HepG2 (cell line): ENCODE measurements at regions not wholly inside any gene's neighbourhood (a gene's known extent, or its start where the extent isn't known, plus 50 kb on each side); places are given as distances from the start of the nearest gene placed in this dataset.

Experiments used
- ATAC-seq: fragments of 200-7000 bp; cut with Tn5 transposase; 3 replicates; pipeline ENCODE4 v1.9.1; 2020; ENCODE audit warnings: mild to moderate bottlenecking, moderate library complexity
- BruUV-seq: library from RNA; stranded (reverse); fragments of 400-500 nt; replicated peaks from 2 replicates; lab custom pipeline; 2021; lab: Mats Ljungman, UMichigan
- CTCF ChIA-PET: fragments of 300-600 bp; formaldehyde crosslinking; extraction: SDS; loops from one replicate; lab custom pipeline; 2021; ENCODE audit warnings: low total read pairs, inconsistent platforms, low intra/inter-chr PET ratio; lab: Yijun Ruan, JAX
- POLR2A ChIA-PET: fragments of 350-600 bp; sonication (Branson Sonifier 250); formaldehyde crosslinking; loops from one replicate; lab custom pipeline; 2020; ENCODE audit warnings: antibody characterized with exemption, inconsistent platforms; lab: Yijun Ruan, JAX
- DNase-seq: peaks from one replicate; pipeline ENCODE4 v3.0.0-alpha.2; 2015; ENCODE audit warnings: low spot score
- FAIRE-seq: peaks from 3 replicates; lab custom pipeline; 2011; peaks lifted over from hg19 to GRCh38; lab: Jason Lieb, UNC
- H2AFZ ChIP-seq: one replicate; pipeline ENCODE4 v1.6.1; 2011; ENCODE audit warnings: low read length, inconsistent platforms
- H3K27ac ChIP-seq: fragments of 300-600 bp; 3 replicates; pipeline ENCODE4 v1.8.0; 2011; ENCODE audit warnings: mixed run types, mild to moderate bottlenecking, mixed read lengths, low read length, inconsistent platforms; ENCODE audit not compliant: insufficient read depth; ENCODE audit errors: extremely low read length
- H3K27me3 ChIP-seq, 2 experiments: fragments of 200-600 bp in 1 of 2; 2 replicates in 1 of 2; 3 replicates in 1 of 2; pipeline versions ENCODE4 v1.6.0 to v1.8.0; 2011; ENCODE audit warnings: low read length in 2 of 2, mild to moderate bottlenecking in 2 of 2, moderate library complexity in 2 of 2, inconsistent platforms in 1 of 2; ENCODE audit not compliant: insufficient read depth in 2 of 2, control insufficient read depth in 1 of 2
- H3K36me3 ChIP-seq, 2 experiments: fragments of 200-600 bp in 1 of 2; replicated peaks in 1 of 2; 2 replicates in 1 of 2; 3 replicates in 1 of 2; pipeline versions ENCODE4 v1.5.1 to v1.8.0; 2011; ENCODE audit warnings: low read length in 2 of 2, inconsistent platforms in 1 of 2; ENCODE audit not compliant: insufficient read depth in 2 of 2, control insufficient read depth in 1 of 2
- H3K4me1 ChIP-seq: 2 replicates; pipeline ENCODE4 v1.5.1; 2012; ENCODE audit warnings: low read length, inconsistent platforms; ENCODE audit not compliant: insufficient read depth
- H3K4me2 ChIP-seq: 2 replicates; pipeline ENCODE4 v1.6.0; 2011; ENCODE audit warnings: low read depth, low read length, inconsistent platforms
- H3K4me3 ChIP-seq, 3 experiments: fragments of 200-600 bp in 1 of 3; sonication (generic), shearing (Covaris generic) in 1 of 3; replicated peaks in 1 of 3; 2 replicates each; pipeline ENCODE4 v1.5.1; 2011 to 2016; ENCODE audit warnings: low read length in 3 of 3, inconsistent platforms in 2 of 3, low read depth in 2 of 3, mild to moderate bottlenecking in 2 of 3, control low read depth in 1 of 3, mixed read lengths in 1 of 3; ENCODE audit not compliant: insufficient read depth in 1 of 3
- H3K79me2 ChIP-seq: one replicate; pipeline ENCODE4 v1.6.1; 2011; ENCODE audit warnings: low read length, inconsistent platforms; ENCODE audit not compliant: insufficient read depth
- H3K9ac ChIP-seq: 2 replicates; pipeline ENCODE4 v1.6.0; 2011; ENCODE audit warnings: mild to moderate bottlenecking, low read depth, low read length, inconsistent platforms; ENCODE audit not compliant: insufficient read depth
- H3K9me3 ChIP-seq: 2 replicates; pipeline ENCODE4 v1.5.1; 2012; ENCODE audit warnings: mild to moderate bottlenecking, low read length
- H4K20me1 ChIP-seq: 2 replicates; pipeline ENCODE4 v1.6.0; 2011; ENCODE audit warnings: inconsistent platforms, mild to moderate bottlenecking, low read length, moderate library complexity; ENCODE audit not compliant: insufficient read depth
- GPN1 ChIP-seq: sonication (generic); formaldehyde crosslinking; IDR thresholded peaks from 2 replicates; pipeline ENCODE4 v1.5.1; 2020; ENCODE audit warnings: missing genetic modification reagents, borderline replicate concordance
- GZF1 ChIP-seq: sonication (generic); formaldehyde crosslinking; IDR thresholded peaks from 2 replicates; pipeline ENCODE4 v1.5.1; 2020; ENCODE audit warnings: mild to moderate bottlenecking, missing genetic modification reagents
- HNF4G ChIP-seq, 2 experiments: sonication (generic) in 1 of 2; formaldehyde crosslinking in 1 of 2; IDR thresholded peaks; 2 replicates each; pipeline versions ENCODE4 v1.4.0 to v1.6.1; 2011 to 2020; ENCODE audit warnings: borderline replicate concordance in 2 of 2, low read depth in 2 of 2, mild to moderate bottlenecking in 2 of 2, low read length in 1 of 2, missing genetic modification reagents in 1 of 2, moderate library complexity in 1 of 2
- HOXA9 ChIP-seq: sonication (generic); formaldehyde crosslinking; IDR thresholded peaks from 2 replicates; pipeline ENCODE4 v1.8.1; 2022; ENCODE audit warnings: missing genetic modification reagents, mild to moderate bottlenecking, moderate library complexity, borderline replicate concordance
- KDM3A ChIP-seq: IDR thresholded peaks from 2 replicates; pipeline ENCODE4 v1.6.1; 2018; ENCODE audit warnings: low read depth, missing compliant biosample characterization
- MAFK ChIP-seq, 2 experiments: IDR thresholded peaks in 1 of 2; conservative IDR thresholded peaks in 1 of 2; 2 replicates each; pipeline ENCODE4 v1.6.1; 2011; ENCODE audit warnings: improper control_type of control experiment in 2 of 2, low read length in 2 of 2
- NFYC ChIP-seq: IDR thresholded peaks from 2 replicates; pipeline ENCODE4 v1.6.1; 2016; ENCODE audit warnings: missing genetic modification reagents, missing compliant biosample characterization
- POLR2G ChIP-seq: fragments of 200-400 bp; formaldehyde crosslinking; IDR thresholded peaks from 2 replicates; pipeline ENCODE4 v1.6.1; 2018; ENCODE audit warnings: mild to moderate bottlenecking, low read depth, low read length, moderate library complexity
- RXRA ChIP-seq: sonication (generic); formaldehyde crosslinking; IDR thresholded peaks from 2 replicates; pipeline ENCODE4 v1.5.1; 2020; ENCODE audit warnings: missing genetic modification reagents
- SOX5 ChIP-seq: IDR thresholded peaks from 2 replicates; pipeline ENCODE4 v1.6.1; 2016; ENCODE audit warnings: borderline replicate concordance
- SP140L ChIP-seq: sonication (generic); formaldehyde crosslinking; IDR thresholded peaks from 2 replicates; pipeline ENCODE4 v1.4.0; 2020; ENCODE audit warnings: missing genetic modification reagents, borderline replicate concordance
- ZNF136 ChIP-seq: sonication (generic); formaldehyde crosslinking; IDR thresholded peaks from 2 replicates; pipeline ENCODE4 v1.8.1; 2022; ENCODE audit warnings: low read depth, mild to moderate bottlenecking, moderate library complexity, missing genetic modification reagents
- ZNF232 ChIP-seq: sonication (generic); formaldehyde crosslinking; IDR thresholded peaks from 2 replicates; pipeline ENCODE4 v1.4.0; 2020; ENCODE audit warnings: missing genetic modification reagents, borderline replicate concordance
- ZNF256 ChIP-seq: sonication (generic); formaldehyde crosslinking; conservative IDR thresholded peaks from 2 replicates; pipeline ENCODE4 v1.4.0; 2020; ENCODE audit warnings: missing genetic modification reagents
- ZNF562 ChIP-seq: sonication (generic); formaldehyde crosslinking; IDR thresholded peaks from 2 replicates; pipeline ENCODE4 v1.8.0; 2022; ENCODE audit warnings: missing genetic modification reagents, borderline replicate concordance
- WGBS: methylation state at CpG from one replicate; pipeline ENCODE4 v1.1.6; 2017; ENCODE audit warnings: low lambda C conversion rate; 5-methylcytosine and 5-hydroxymethylcytosine counted together
- in situ Hi-C: cut with HindIII; loops from 2 replicates; pipeline ENCODE4 v1.10.0; 2017; ENCODE audit warnings: low pct_unique_long_range_greater_than_20kb; ENCODE audit not compliant: extremely low pct_ligation_motif_present
- intact Hi-C: fragments of 100-400 bp; cut with micrococcal nuclease; formaldehyde crosslinking; loops from one replicate; pipeline ENCODE4 v1.10.0; 2022; ENCODE audit not compliant: unreplicated experiment

- ChIA-PET POLR2A (no interaction called here), CTCF (no interaction called here)
- H3K27me3 ChIP-seq = no peaks in the 10 kb centered on the region
- H3K9ac ChIP-seq = no peak overlapping the region
- no peaks in the 10 kb centered on the region for H3K9me3 ChIP-seq
- no peaks in the 10 kb centered on the region for H3K4me1 ChIP-seq
- TF ChIP-seq ZNF136 (CRISPR knock-in tag) = no peak
- no peak for TF ChIP-seq HNF4G (IDR thresholded peaks at IDR 0.05; ENCODE audit: borderline replicate concordance, low read depth, low read length)
- TF ChIP-seq HNF4G (CRISPR knock-in tag; IDR thresholded peaks at IDR 0.05; ENCODE audit: borderline replicate concordance, low read depth) = no peak
- TF ChIP-seq ZNF256 (CRISPR knock-in tag) = no peak
- TF ChIP-seq GZF1 (CRISPR knock-in tag) = no peak
- TF ChIP-seq GPN1 = no peak
- no peak for TF ChIP-seq RXRA (CRISPR knock-in tag)
- TF ChIP-seq NFYC (CRISPR knock-in tag) = no peak
- no peak for TF ChIP-seq ZNF232 (CRISPR knock-in tag)
- no peak for TF ChIP-seq KDM3A (CRISPR knock-in tag)
- TF ChIP-seq SOX5 (CRISPR knock-in tag) = no peak
- TF ChIP-seq SP140L (CRISPR knock-in tag) = no peak
- TF ChIP-seq MAFK (conservative IDR thresholded peaks at IDR 0.05 in 1 of 2, IDR thresholded peaks at IDR 0.05 in 1 of 2; ENCODE audit: low read length in 2 of 2) = no peak
- no peak for TF ChIP-seq ZNF562
- TF ChIP-seq POLR2G = no peak
- no peak for TF ChIP-seq HOXA9
- H3K4me2 ChIP-seq = no peak overlapping the region
- H3K4me3 ChIP-seq = no peak overlapping the region
- H2AFZ ChIP-seq = no peak overlapping the region
- no TSS peak for BruUV-seq
- in situ Hi-C loops (no loop called here), intact Hi-C loops (no loop called here)
- H3K27ac ChIP-seq = no peak overlapping the region
- no peaks in the 10 kb centered on the region for H4K20me1 ChIP-seq
- no peaks in the 10 kb centered on the region for H3K79me2 ChIP-seq
- DNase-seq (no peak), FAIRE-seq (no peak), ATAC-seq (no peak)
- 0% methylated on average over 1 of the region's 1 CpG for WGBS
- H3K36me3 ChIP-seq = no peaks in the 10 kb centered on the region
These were observed 159.8 kb downstream of the METTL4 start for GRCh38 chr18:2411381-2411960.
